ENCODE measurements at regions not wholly inside any gene's neighbourhood (a gene's known extent, or its start where the extent isn't known, plus 50 kb on each side); places are given as distances from the start of the nearest gene placed in this dataset.

GRCh38 chr9:13383216-13383615 is 103.7 kb upstream of the MPDZ start:
- no peaks in the 10 kb centered on the region for H3K27me3 ChIP-seq (ENCODE audit: control insufficient read depth, extremely low read depth, insufficient read depth, low read length)
- no peak for DNase-seq (ENCODE audit: low read depth, low spot score)
- no peaks in the 10 kb centered on the region for H3K4me1 ChIP-seq (ENCODE audit: control insufficient read depth, extremely low read depth, insufficient read depth, low read length)
- no peak overlapping the region for H3K4me3 ChIP-seq (ENCODE audit: control insufficient read depth in 2 of 3, extremely low read depth in 1 of 3, insufficient read depth in 2 of 3, low read depth in 1 of 3, low read length in 3 of 3)
- H3K27ac ChIP-seq (ENCODE audit: control insufficient read depth, insufficient read depth, low read length) = no peak overlapping the region
- H3K36me3 ChIP-seq (ENCODE audit: control insufficient read depth in 2 of 2, extremely low read depth in 1 of 2, insufficient read depth in 2 of 2, low read length in 2 of 2) = no peaks in the 10 kb centered on the region
- no peak overlapping the region for H3K9ac ChIP-seq (ENCODE audit: control insufficient read depth, extremely low read depth, insufficient read depth, low read length)
- H3K9me3 ChIP-seq (ENCODE audit: control insufficient read depth, low read depth, low read length) = no peaks in the 10 kb centered on the region
- H4K20me1 ChIP-seq (ENCODE audit: control insufficient read depth, extremely low read depth, insufficient read depth, low read length) = no peaks in the 10 kb centered on the region
- TF ChIP-seq CTCF (optimal IDR thresholded peaks at IDR 0.05 in 1 of 3, IDR thresholded peaks at IDR 0.05 in 1 of 3, conservative IDR thresholded peaks at IDR 0.05 in 1 of 3; ENCODE audit: extremely low read depth in 1 of 3, insufficient read depth in 2 of 3, low read length in 3 of 3) (no peak), EZH2 (IDR thresholded peaks at IDR 0.05; ENCODE audit: low read length) (no peak)
- no peaks in the 10 kb centered on the region for H3K9me1 ChIP-seq (ENCODE audit: control insufficient read depth, extremely low read depth, insufficient read depth, low read length)
- no peak overlapping the region for H2AFZ ChIP-seq (ENCODE audit: control insufficient read depth, low read length)
- FAIRE-seq = no peak
- no peaks in the 10 kb centered on the region for H3K79me2 ChIP-seq (ENCODE audit: control insufficient read depth, insufficient read depth, low read length)
- dilution Hi-C loops (cut with MboI; ENCODE audit: extremely low pct_ligation_motif_present, low sequenced_read_pairs) = no loop called here
- H3K4me2 ChIP-seq (ENCODE audit: control insufficient read depth, extremely low read depth, insufficient read depth, low read depth, low read length) = no peak overlapping the region

- FAIRE-seq = no peak
- Histone ChIP-seq H3K36me3 (ENCODE audit: control insufficient read depth in 2 of 2, extremely low read depth in 1 of 2, insufficient read depth in 2 of 2, low read length in 2 of 2) (no peaks in the 10 kb centered on the region), H3K27me3 (ENCODE audit: control insufficient read depth, extremely low read depth, insufficient read depth, low read length) (no peaks in the 10 kb centered on the region), H3K27ac (ENCODE audit: control insufficient read depth, insufficient read depth, low read length) (no peak overlapping the region), H3K79me2 (ENCODE audit: control insufficient read depth, insufficient read depth, low read length) (no peaks in the 10 kb centered on the region), H3K4me3 (ENCODE audit: control insufficient read depth in 2 of 3, extremely low read depth in 1 of 3, insufficient read depth in 2 of 3, low read depth in 1 of 3, low read length in 3 of 3) (no peak overlapping the region), H3K9ac (ENCODE audit: control insufficient read depth, extremely low read depth, insufficient read depth, low read length) (no peak overlapping the region), H3K9me3 (ENCODE audit: control insufficient read depth, low read depth, low read length) (no peaks in the 10 kb centered on the region), H2AFZ (ENCODE audit: control insufficient read depth, low read length) (no peak overlapping the region), H3K9me1 (ENCODE audit: control insufficient read depth, extremely low read depth, insufficient read depth, low read length) (no peaks in the 10 kb centered on the region), H3K4me1 (ENCODE audit: control insufficient read depth, extremely low read depth, insufficient read depth, low read length) (no peaks in the 10 kb centered on the region), H4K20me1 (ENCODE audit: control insufficient read depth, extremely low read depth, insufficient read depth, low read length) (no peaks in the 10 kb centered on the region), H3K4me2 (ENCODE audit: control insufficient read depth, extremely low read depth, insufficient read depth, low read depth, low read length) (no peak overlapping the region)
- no peak for TF ChIP-seq CTCF (optimal IDR thresholded peaks at IDR 0.05 in 1 of 3, IDR thresholded peaks at IDR 0.05 in 1 of 3, conservative IDR thresholded peaks at IDR 0.05 in 1 of 3; ENCODE audit: extremely low read depth in 1 of 3, insufficient read depth in 2 of 3, low read length in 3 of 3)
- TF ChIP-seq EZH2 (IDR thresholded peaks at IDR 0.05; ENCODE audit: low read length) = no peak
- dilution Hi-C loops (cut with MboI; ENCODE audit: extremely low pct_ligation_motif_present, low sequenced_read_pairs) = no loop called here
- no peak for DNase-seq (ENCODE audit: low read depth, low spot score)
Measured at GRCh38 chr9:13382595-13382994, 103.1 kb upstream of the MPDZ start.

Measured in keratinocyte (primary cell).